Activated T-cell treated with anti-CD3 and anti-CD28 coated beads, Interleukin-2, amount 50 U/mL, for 48 hours (primary cell): ENCODE measurements at regions not wholly inside any gene's neighbourhood (a gene's known extent, or its start where the extent isn't known, plus 50 kb on each side); places are given as distances from the start of the nearest gene placed in this dataset.

Source experiments
- DNase-seq, 2 experiments: peaks; one replicate each; pipeline ENCODE4 v3.0.0-alpha.2; 2020

GRCh38 chr2:20541651-20542050 lies 94.8 kb downstream of the RHOB start:
- no peak for DNase-seq

GRCh38 chr2:20542269-20542668 lies 95.4 kb downstream of the RHOB start:
- no peak for DNase-seq

- no peak for DNase-seq
Measured at GRCh38 chr2:20542746-20543468, 96.0 kb downstream of the RHOB start.

GRCh38 chr2:20543469-20544152 lies 96.7 kb downstream of the RHOB start:
- no peak for DNase-seq

GRCh38 chr2:20544153-20544747 lies 97.4 kb downstream of the RHOB start:
- DNase-seq = no peak

- no peak for DNase-seq
Measured at GRCh38 chr2:20549144-20549543, 101.8 kb downstream of the HS1BP3 start.

GRCh38 chr2:20549691-20550348 lies 101.1 kb downstream of the HS1BP3 start:
- DNase-seq = no peak

GRCh38 chr2:20551260-20551944 lies 99.5 kb downstream of the HS1BP3 start:
- no peak for DNase-seq

GRCh38 chr2:20551945-20552328 lies 99.0 kb downstream of the HS1BP3 start:
- DNase-seq = no peak

- no peak for DNase-seq
Measured at GRCh38 chr2:20552847-20553246, 98.1 kb downstream of the HS1BP3 start.

GRCh38 chr2:20553580-20553979 lies 97.3 kb downstream of the HS1BP3 start:
- DNase-seq = no peak

GRCh38 chr2:20555954-20556353 lies 94.9 kb downstream of the HS1BP3 start:
- no peak for DNase-seq

- DNase-seq = no peak
Measured at GRCh38 chr2:20556756-20557155, 94.1 kb downstream of the HS1BP3 start.

GRCh38 chr2:20557226-20557625 lies 93.7 kb downstream of the HS1BP3 start:
- DNase-seq = no peak

- DNase-seq = no peak
Measured at GRCh38 chr2:20557635-20558034, 93.3 kb downstream of the HS1BP3 start.

GRCh38 chr2:20558391-20559150 lies 92.3 kb downstream of the HS1BP3 start:
- DNase-seq = no peak

- no peak for DNase-seq
Measured at GRCh38 chr2:20559277-20559676, 91.6 kb downstream of the HS1BP3 start.

GRCh38 chr2:20560011-20560410 lies 90.9 kb downstream of the HS1BP3 start:
- no peak for DNase-seq

- no peak for DNase-seq
Measured at GRCh38 chr2:20560891-20561636, 89.8 kb downstream of the HS1BP3 start.

GRCh38 chr2:20561637-20562454 lies 89.1 kb downstream of the HS1BP3 start:
- DNase-seq = no peak
